MM.1S (cell line): ENCODE measurements at regions not wholly inside any gene's neighbourhood (a gene's known extent, or its start where the extent isn't known, plus 50 kb on each side); places are given as distances from the start of the nearest gene placed in this dataset.

Experiments
- DNase-seq: peaks from one replicate; pipeline ENCODE4 v3.0.0-alpha.2; 2015
- H2AFZ ChIP-seq: fragments of 300-600 bp; sonication (generic); 2 replicates; pipeline ENCODE4 v1.6.0; 2016; ENCODE audit warnings: antibody characterized with exemption, low read length
- H3F3A ChIP-seq: fragments of 300-600 bp; sonication (generic); 2 replicates; pipeline ENCODE4 v1.6.1; 2016; ENCODE audit warnings: mild to moderate bottlenecking, antibody characterized with exemption, low read length, moderate library complexity, mixed read lengths; ENCODE audit not compliant: insufficient read depth
- H3K27ac ChIP-seq: fragments of 300-600 bp; sonication (generic); 2 replicates; pipeline ENCODE4 v1.5.1; 2016; ENCODE audit warnings: mild to moderate bottlenecking, low read length
- H3K27me3 ChIP-seq: fragments of 300-600 bp; sonication (generic); replicated peaks from 2 replicates; pipeline ENCODE4 v1.6.0; 2016; ENCODE audit warnings: low read length; ENCODE audit not compliant: insufficient read depth
- H3K36me3 ChIP-seq: fragments of 300-600 bp; sonication (generic); replicated peaks from 2 replicates; pipeline ENCODE4 v1.6.1; 2016; ENCODE audit warnings: mild to moderate bottlenecking, low read length, mixed read lengths; ENCODE audit not compliant: insufficient read depth
- H3K4me1 ChIP-seq: fragments of 300-600 bp; sonication (generic); 2 replicates; pipeline ENCODE4 v1.6.1; 2016; ENCODE audit warnings: low read length, mixed read lengths
- H3K4me2 ChIP-seq: fragments of 300-600 bp; sonication (generic); 2 replicates; pipeline ENCODE4 v1.6.0; 2016; ENCODE audit warnings: low read depth, low read length
- H3K4me3 ChIP-seq: fragments of 300-600 bp; sonication (generic); 2 replicates; pipeline ENCODE4 v1.5.1; 2016; ENCODE audit warnings: low read length, mixed read lengths
- H3K79me2 ChIP-seq: fragments of 300-600 bp; sonication (generic); 2 replicates; pipeline ENCODE4 v1.6.1; 2016; ENCODE audit warnings: mixed run types, low read length, mixed read lengths
- H3K9ac ChIP-seq: fragments of 300-600 bp; sonication (generic); 2 replicates; pipeline ENCODE4 v1.6.1; 2016; ENCODE audit warnings: low read length, mixed read lengths
- H3K9me2 ChIP-seq: fragments of 300-600 bp; sonication (generic); replicated peaks from 2 replicates; pipeline ENCODE4 v1.6.1; 2016; ENCODE audit warnings: mild to moderate bottlenecking, low read length, mixed read lengths; ENCODE audit not compliant: insufficient read depth
- H3K9me3 ChIP-seq: fragments of 300-600 bp; sonication (generic); replicated peaks from 2 replicates; pipeline ENCODE4 v1.6.1; 2016; ENCODE audit warnings: mild to moderate bottlenecking, low read length, mixed read lengths; ENCODE audit not compliant: insufficient read depth
- H4K20me1 ChIP-seq: fragments of 300-600 bp; sonication (generic); 2 replicates; pipeline ENCODE4 v1.6.1; 2016; ENCODE audit warnings: mild to moderate bottlenecking, low read length, moderate library complexity, mixed read lengths; ENCODE audit not compliant: insufficient read depth
- EZH2 ChIP-seq: fragments of 300-600 bp; sonication (generic); optimal IDR thresholded peaks from 2 replicates; pipeline ENCODE3; 2017; ENCODE audit warnings: low read depth, mild to moderate bottlenecking, antibody characterized with exemption, low read length, mixed read lengths
- EZH2phosphoT487 ChIP-seq: fragments of 300-600 bp; sonication (generic); IDR thresholded peaks from 2 replicates; pipeline ENCODE4 v1.6.1; 2018; ENCODE audit warnings: antibody characterized with exemption, low read length
- TF ChIP-seq, protein P1 (sequence below): fragments of 300-600 bp; sonication (generic); IDR thresholded peaks from 2 replicates; pipeline ENCODE4 v1.5.1; 2016; ENCODE audit warnings: antibody characterized with exemption, low read length, mixed read lengths

DNA sequence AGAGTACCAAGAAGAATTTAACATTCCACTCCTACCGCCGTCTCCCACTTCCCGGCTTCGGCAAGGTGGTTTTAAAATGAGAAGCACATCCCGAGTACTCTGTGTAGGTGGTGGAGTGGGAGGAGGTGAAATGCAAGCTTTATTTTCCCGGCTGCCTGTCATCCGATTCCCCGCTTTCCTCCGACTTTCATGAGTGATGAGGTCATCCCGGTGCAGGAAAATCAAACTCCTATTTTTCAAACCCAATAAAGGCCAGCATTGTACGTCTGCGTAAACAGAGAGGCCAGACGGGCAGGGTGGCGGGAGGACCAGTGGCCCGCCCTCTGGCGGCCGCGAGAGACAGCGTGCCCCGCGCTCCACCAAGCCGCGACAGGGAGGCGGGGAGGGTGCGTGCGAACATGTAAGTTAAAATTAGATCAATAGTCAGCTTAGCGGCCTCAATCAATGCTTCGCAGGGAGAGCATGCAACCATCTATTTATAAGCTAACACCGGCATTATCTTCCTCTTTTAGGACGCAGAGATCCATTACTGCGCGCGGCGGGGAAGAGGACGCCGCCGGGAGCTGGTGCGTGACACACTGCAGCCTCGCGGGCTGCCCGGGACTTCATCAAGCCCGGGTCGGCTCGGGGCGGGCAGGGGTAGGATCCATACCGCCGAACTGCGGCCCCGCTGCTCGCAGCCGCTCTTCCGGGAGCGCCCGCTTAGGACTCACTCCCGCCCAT is 163.3 kb downstream of the CD47 start:
- TF ChIP-seq, protein P1, sequence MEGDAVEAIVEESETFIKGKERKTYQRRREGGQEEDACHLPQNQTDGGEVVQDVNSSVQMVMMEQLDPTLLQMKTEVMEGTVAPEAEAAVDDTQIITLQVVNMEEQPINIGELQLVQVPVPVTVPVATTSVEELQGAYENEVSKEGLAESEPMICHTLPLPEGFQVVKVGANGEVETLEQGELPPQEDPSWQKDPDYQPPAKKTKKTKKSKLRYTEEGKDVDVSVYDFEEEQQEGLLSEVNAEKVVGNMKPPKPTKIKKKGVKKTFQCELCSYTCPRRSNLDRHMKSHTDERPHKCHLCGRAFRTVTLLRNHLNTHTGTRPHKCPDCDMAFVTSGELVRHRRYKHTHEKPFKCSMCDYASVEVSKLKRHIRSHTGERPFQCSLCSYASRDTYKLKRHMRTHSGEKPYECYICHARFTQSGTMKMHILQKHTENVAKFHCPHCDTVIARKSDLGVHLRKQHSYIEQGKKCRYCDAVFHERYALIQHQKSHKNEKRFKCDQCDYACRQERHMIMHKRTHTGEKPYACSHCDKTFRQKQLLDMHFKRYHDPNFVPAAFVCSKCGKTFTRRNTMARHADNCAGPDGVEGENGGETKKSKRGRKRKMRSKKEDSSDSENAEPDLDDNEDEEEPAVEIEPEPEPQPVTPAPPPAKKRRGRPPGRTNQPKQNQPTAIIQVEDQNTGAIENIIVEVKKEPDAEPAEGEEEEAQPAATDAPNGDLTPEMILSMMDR: peak; percentile 86
- TF ChIP-seq EZH2 (no peak), EZH2phosphoT487 (no peak)
- Histone ChIP-seq H3K4me2 (peak overlapping the region; percentile 68), H2AFZ (peak overlapping the region; percentile 75), H3K9ac (no peak overlapping the region), H3K9me3 (no peaks in the 10 kb centered on the region), H3K4me1 (no peaks in the 10 kb centered on the region), H3K36me3 (no peaks in the 10 kb centered on the region), H3K9me2 (no peaks in the 10 kb centered on the region), H3F3A (no peaks in the 10 kb centered on the region), H3K27me3 (no peaks in the 10 kb centered on the region), H3K27ac (no peak overlapping the region), H3K4me3 (peak overlapping the region; percentile 57), H3K79me2 (no peaks in the 10 kb centered on the region), H4K20me1 (no peaks in the 10 kb centered on the region)
- peak; percentile 56 for DNase-seq

DNA sequence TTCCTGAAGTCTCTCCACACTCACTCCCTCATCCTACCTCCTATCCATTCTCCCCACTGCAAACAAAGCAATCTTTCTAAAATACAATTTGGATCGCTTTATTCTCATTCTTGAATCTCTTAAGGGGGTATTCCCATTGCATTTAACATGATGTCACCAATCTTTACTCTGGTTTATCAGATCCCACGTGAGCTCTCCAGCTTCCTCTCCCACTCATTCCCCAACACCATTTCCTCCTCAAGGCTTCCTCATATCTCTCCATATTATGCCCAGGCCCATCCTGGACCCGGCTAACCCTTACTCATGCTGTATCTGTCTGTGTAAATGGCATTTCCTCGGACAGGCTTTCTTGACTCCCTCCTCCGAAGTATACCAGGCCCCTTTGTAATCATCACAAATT is 165.0 kb downstream of the CD47 start:
- H4K20me1 ChIP-seq: no peaks in the 10 kb centered on the region

DNA sequence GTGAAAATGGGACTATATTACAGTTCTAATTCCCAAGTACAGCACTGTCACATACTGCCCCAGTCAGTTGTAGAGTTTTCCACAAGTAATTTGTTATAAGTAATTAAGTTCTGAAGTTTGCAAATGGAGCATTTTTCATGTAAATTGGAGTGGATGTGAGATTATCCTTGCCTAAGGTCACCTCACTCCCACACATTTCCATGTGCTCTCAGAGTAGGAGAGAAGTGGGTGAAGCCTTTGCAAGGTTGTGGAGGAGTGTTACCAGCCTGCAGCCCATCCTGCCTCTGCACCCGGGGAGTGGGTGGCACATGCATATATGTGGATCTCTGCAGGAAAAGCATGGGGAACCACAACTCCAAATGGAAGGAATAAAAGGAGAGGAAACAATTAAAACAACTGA is 169.8 kb downstream of the CD47 start:
- Histone ChIP-seq H3K36me3 (no peaks in the 10 kb centered on the region), H3K4me1 (no peaks in the 10 kb centered on the region), H3K4me3 (no peak overlapping the region), H3K4me2 (no peak overlapping the region), H3K9me3 (no peaks in the 10 kb centered on the region), H3K79me2 (no peaks in the 10 kb centered on the region), H3F3A (no peaks in the 10 kb centered on the region), H3K9me2 (no peaks in the 10 kb centered on the region), H3K27ac (no peak overlapping the region), H3K9ac (no peak overlapping the region), H4K20me1 (no peaks in the 10 kb centered on the region), H2AFZ (no peak overlapping the region), H3K27me3 (no peaks in the 10 kb centered on the region)
- no peak for TF ChIP-seq EZH2phosphoT487
- TF ChIP-seq, protein P1: no peak
- no peak for TF ChIP-seq EZH2
- DNase-seq: no peak

More for the DNA sequence above, 165.0 kb downstream of the CD47 start:
- H3K79me2 ChIP-seq: no peaks in the 10 kb centered on the region
- H3K9me2 ChIP-seq: no peaks in the 10 kb centered on the region
- TF ChIP-seq, protein P1: no peak
- H3K4me3 ChIP-seq: no peak overlapping the region
- no peak overlapping the region for H2AFZ ChIP-seq
- no peak overlapping the region for H3K4me2 ChIP-seq
- no peaks in the 10 kb centered on the region for H3K27me3 ChIP-seq
- no peak overlapping the region for H3K9ac ChIP-seq
- H3K4me1 ChIP-seq: no peaks in the 10 kb centered on the region
- H3K27ac ChIP-seq: no peak overlapping the region
- H3F3A ChIP-seq: no peaks in the 10 kb centered on the region
- no peak for DNase-seq
- H3K36me3 ChIP-seq: no peaks in the 10 kb centered on the region
- no peaks in the 10 kb centered on the region for H3K9me3 ChIP-seq
